ENCODE measurements at regions not wholly inside any gene's neighbourhood (a gene's known extent, or its start where the extent isn't known, plus 50 kb on each side); places are given as distances from the start of the nearest gene placed in this dataset.
A peak's percentile ranks its signal among the peaks of the same experiment; 100 is the strongest.
"Not testable (repeated sequence)": the region's sequence is repeated elsewhere in the genome, so short reads cannot be mapped to it uniquely, and the experiment has no call there.

DNA sequence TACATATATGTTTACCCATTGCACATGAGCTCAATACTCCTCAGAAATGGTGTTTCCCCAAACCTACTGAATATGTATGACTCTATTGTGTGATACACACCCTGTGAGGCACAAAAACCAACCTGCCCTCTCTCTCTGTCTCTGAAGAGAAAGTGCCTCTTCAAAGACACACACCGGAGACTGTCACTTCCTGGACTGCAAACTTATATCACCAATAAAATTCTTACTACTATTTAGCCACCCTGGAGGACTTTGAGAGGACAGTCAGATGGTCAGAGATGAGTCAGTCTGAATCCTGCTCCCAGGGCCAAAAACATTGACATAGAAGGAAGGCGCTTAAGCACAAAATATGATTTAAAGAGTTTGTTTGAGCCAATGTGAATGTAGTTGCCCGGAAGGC is 110.4 kb downstream of the PPIAL4G start:
- no peak overlapping the region for H3K4me3 ChIP-seq (ENCODE audit: low read depth, low read length)
- DNase-seq = no peak
- no peaks in the 10 kb centered on the region for H3K9me3 ChIP-seq
- no peaks in the 10 kb centered on the region for H3K36me3 ChIP-seq
- TF ChIP-seq, protein P1, sequence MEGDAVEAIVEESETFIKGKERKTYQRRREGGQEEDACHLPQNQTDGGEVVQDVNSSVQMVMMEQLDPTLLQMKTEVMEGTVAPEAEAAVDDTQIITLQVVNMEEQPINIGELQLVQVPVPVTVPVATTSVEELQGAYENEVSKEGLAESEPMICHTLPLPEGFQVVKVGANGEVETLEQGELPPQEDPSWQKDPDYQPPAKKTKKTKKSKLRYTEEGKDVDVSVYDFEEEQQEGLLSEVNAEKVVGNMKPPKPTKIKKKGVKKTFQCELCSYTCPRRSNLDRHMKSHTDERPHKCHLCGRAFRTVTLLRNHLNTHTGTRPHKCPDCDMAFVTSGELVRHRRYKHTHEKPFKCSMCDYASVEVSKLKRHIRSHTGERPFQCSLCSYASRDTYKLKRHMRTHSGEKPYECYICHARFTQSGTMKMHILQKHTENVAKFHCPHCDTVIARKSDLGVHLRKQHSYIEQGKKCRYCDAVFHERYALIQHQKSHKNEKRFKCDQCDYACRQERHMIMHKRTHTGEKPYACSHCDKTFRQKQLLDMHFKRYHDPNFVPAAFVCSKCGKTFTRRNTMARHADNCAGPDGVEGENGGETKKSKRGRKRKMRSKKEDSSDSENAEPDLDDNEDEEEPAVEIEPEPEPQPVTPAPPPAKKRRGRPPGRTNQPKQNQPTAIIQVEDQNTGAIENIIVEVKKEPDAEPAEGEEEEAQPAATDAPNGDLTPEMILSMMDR (IDR thresholded peaks at IDR 0.05; ENCODE audit: low read depth, low read length) = no peak
- no peaks in the 10 kb centered on the region for H3K4me1 ChIP-seq
- H3K27me3 ChIP-seq = no peaks in the 10 kb centered on the region

DNA sequence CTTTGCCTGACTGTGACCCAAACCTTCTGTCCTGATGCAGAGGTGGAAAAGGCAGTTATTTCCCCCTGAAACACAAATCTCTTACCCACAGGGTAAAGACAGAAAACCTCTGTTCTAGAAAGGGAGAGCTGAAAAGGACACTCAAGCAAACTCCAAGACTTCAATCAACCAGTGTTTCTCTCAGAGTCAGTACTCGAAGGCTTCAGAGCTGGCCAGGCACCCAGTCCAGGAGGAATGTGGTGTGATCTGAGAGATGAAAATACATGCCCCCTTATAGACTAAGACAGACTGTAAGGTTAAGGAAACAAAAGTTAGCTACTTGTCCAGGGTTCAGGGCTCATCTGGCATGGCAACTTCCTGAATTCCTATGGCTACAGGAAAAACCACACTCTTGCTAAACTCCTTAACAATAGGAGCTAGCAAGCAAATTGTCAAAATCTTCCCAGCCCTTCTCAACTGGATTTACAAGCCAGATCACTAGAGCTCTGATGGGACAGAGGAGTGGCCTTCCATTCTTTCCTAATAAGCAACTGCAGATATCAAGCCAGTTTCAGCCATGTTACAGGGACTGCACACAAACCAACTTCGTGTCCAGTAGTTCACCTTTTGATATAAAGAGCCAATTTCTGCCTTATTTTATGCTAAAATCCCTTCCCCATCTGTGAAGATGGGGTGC is 110.9 kb downstream of the PPIAL4G start:
- not testable (repeated sequence) for DNase-seq

DNA sequence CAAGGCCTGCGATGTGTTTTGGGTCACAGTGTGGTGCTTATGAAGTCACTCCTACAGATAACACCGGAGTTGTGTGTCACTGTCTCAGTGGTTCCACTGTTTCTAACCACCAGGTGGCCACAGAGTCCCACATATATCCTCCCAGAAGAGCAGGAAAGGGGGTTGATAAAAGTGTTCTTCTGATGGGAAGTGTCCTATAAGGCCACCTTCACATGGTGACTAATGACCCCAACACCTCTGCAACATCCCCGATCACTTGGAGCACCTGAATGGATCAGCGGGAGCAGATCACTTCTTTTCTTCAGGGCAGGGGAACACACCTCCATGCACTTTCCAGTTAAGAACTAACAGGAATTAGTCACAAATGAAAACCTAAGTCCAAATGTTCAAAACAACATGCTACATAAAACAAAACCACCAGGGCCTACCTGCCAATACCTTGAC is 111.5 kb downstream of the PPIAL4G start:
- H3K4me1 ChIP-seq; H3K36me3 ChIP-seq; H3K9me3 ChIP-seq; H3K4me3 ChIP-seq (ENCODE audit: low read depth, low read length); H3K27me3 ChIP-seq: not testable (repeated sequence)
- TF ChIP-seq, protein P1 (IDR thresholded peaks at IDR 0.05; ENCODE audit: low read depth, low read length) = peak; percentile 80
- DNase-seq = peak; percentile 60

More for the DNA sequence above, 110.9 kb downstream of the PPIAL4G start:
- H3K27me3 ChIP-seq; H3K4me3 ChIP-seq (ENCODE audit: low read depth, low read length); H3K9me3 ChIP-seq; H3K4me1 ChIP-seq; H3K36me3 ChIP-seq: not testable (repeated sequence)

DNA sequence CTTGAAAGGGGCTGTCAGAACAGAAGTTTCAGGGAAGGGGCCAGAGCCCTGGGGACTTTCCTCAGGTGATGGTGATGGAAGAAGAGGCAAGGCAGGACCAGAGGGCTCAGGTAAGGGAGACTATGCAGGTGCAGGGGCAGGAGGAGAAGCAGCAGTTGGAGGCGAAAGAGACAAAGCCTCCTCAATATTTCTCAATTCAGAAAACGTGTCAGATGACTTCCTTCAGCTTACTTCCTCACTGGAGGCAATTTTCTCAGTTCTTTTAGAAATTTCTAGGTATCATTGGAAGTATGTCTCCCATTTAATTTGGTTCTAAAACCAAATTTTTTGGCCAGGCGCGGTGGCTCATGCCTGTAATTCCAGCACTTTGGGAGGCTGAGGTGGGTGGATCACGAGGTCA is 112.4 kb downstream of the PPIAL4G start:
- not testable (repeated sequence) for DNase-seq; H3K36me3 ChIP-seq; H3K27me3 ChIP-seq; H3K9me3 ChIP-seq; H3K4me1 ChIP-seq; H3K4me3 ChIP-seq (ENCODE audit: low read depth, low read length)

DNA sequence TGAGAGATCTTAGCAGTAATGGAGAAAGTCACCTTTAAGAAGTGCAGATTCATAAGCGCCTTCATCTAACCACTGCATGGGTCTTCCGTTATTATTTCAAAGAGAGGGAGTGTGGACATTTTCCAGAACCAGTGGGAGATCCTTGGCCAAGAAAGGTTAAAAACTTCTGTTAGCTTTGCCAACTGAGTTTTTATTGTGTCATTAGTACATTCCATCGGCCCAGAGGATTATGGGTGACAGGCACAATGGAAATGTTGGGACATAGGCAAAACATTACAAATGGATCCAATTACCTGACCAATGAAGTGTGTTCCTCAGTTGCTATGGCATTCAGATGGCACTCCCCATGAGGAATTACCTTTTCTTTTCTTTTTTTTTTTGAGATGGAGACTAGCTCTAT is 115.5 kb downstream of the PPIAL4G start:
- Histone ChIP-seq H3K36me3 (no peaks in the 10 kb centered on the region), H3K4me3 (ENCODE audit: low read depth, low read length) (no peak overlapping the region), H3K9me3 (no peaks in the 10 kb centered on the region), H3K4me1 (no peaks in the 10 kb centered on the region), H3K27me3 (peaks cover 5% of the 10 kb centered on the region)
- no peak for DNase-seq
- TF ChIP-seq, protein P1 (IDR thresholded peaks at IDR 0.05; ENCODE audit: low read depth, low read length) = no peak

DNA sequence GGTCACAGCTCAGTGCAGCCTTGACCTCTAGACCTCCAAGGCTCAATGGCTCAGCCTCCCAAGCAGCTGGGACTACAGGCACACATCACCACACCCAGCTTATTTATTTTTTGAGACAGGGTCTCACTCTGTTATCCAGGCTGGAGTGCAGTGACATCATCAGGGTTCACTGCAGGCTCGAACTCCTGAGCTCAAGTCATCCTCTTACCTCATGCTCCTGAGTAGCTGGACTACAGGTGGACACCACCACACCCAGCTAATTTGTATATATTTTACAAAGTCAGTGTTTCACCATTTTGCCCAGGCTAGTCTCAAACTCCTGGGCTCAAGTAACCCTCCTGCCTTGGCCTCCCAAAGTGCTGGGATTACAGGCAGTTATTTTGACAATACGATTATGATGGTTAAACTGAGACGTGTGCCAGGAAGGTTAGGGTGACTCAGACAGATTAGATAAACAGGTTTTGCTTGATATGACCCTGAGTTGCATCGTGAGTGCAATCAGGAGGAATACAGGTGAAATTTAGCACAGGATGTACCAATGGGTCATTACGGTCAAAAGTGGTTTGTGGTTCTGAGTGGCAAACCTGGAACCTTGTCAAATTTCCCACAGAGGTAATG is 116.9 kb downstream of the PPIAL4G start:
- H3K9me3 ChIP-seq; H3K36me3 ChIP-seq; DNase-seq; H3K4me1 ChIP-seq; H3K4me3 ChIP-seq (ENCODE audit: low read depth, low read length): not testable (repeated sequence)
- peaks cover 16% of the 10 kb centered on the region for H3K27me3 ChIP-seq

DNA sequence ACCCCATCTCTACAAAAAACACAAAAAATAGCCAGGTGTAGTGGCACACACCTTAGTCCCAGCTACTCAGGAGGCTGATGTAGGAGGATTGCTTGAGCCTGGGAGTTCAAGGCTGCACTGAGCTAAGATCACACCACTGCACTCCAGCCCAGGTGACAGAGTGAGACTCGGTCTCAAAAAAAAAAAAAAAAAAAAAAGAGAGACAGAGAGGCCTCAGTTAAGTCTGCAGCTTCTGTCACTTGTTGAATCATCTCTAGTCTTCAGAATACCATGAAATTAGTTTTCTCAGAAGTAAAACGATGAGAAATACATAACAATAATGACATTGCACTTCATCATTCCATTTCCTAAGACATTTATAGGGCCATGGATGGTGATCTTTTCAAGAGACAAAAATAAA is 118.0 kb downstream of the PPIAL4G start:
- H3K36me3 ChIP-seq; H3K4me3 ChIP-seq (ENCODE audit: low read depth, low read length); DNase-seq; H3K9me3 ChIP-seq; H3K4me1 ChIP-seq: not testable (repeated sequence)
- peaks cover 16% of the 10 kb centered on the region for H3K27me3 ChIP-seq

DNA sequence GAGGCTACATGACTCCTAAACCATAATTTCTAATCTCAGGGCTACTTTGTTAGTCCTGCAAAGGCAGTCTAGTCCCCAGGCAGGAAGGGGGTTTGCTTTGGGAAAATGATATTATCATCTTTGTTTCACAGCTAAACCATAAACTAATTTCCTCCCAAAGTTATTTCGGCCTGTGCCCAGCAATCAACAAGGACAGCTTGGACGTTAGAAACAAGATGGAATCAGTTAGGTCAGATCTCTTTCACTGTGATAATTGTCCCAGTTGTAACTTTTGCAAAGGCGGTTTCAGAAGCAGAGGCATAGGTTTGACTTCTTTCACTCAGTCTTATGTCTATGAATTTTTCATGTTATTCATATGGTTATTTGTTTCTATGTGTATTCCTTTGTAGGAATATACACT is 119.1 kb downstream of the PPIAL4G start:
- H3K9me3 ChIP-seq; H3K36me3 ChIP-seq; H3K4me1 ChIP-seq; DNase-seq; H3K4me3 ChIP-seq (ENCODE audit: low read depth, low read length): not testable (repeated sequence)
- peaks cover 16% of the 10 kb centered on the region for H3K27me3 ChIP-seq

DNA sequence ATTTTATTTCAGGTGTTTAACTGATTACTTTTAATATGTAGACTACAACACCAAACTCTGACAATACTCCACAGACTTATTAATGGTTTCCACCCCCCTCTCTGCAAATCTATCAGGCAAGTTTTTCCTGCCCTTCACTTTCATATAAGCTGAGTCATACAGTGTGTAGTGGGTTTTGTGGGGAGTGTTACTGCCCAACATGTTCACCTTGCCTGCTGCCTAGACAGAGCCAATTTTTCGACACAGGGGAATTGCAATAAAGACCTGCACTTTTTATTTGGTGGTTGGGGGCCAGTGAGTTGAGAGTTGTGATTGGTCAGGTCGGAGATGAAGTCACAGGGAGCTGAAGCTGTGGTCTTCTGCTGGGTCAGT is 119.7 kb downstream of the PPIAL4G start:
- H3K4me1 ChIP-seq = no peaks in the 10 kb centered on the region
- no peak for DNase-seq
- H3K27me3 ChIP-seq = peaks cover 16% of the 10 kb centered on the region
- H3K4me3 ChIP-seq (ENCODE audit: low read depth, low read length) = no peak overlapping the region
- no peaks in the 10 kb centered on the region for H3K9me3 ChIP-seq
- TF ChIP-seq, protein P1 (IDR thresholded peaks at IDR 0.05; ENCODE audit: low read depth, low read length) = no peak
- no peaks in the 10 kb centered on the region for H3K36me3 ChIP-seq

All from BE2C (cell line).